GM12878 (cell line): ENCODE measurements at regions not wholly inside any gene's neighbourhood (a gene's known extent, or its start where the extent isn't known, plus 50 kb on each side); places are given as distances from the start of the nearest gene placed in this dataset.

Experiments used
- ATAC-seq: fragments of 200-7000 bp; cut with Tn5 transposase; 3 replicates; pipeline ENCODE4 v1.9.1; 2020; ENCODE audit warnings: mild to moderate bottlenecking, moderate library complexity
- BruUV-seq: library from RNA; stranded (reverse); fragments of 400-500 nt; replicated peaks from 2 replicates; lab custom pipeline; 2021; lab: Mats Ljungman, UMichigan
- CTCF ChIA-PET: fragments of 300-600 bp; sonication (Branson Sonifier 250); formaldehyde crosslinking; extraction: SDS; loops from one replicate; lab custom pipeline; 2021; ENCODE audit warnings: inconsistent platforms; lab: Yijun Ruan, JAX
- POLR2A ChIA-PET: fragments of 350-600 bp; formaldehyde crosslinking; extraction: SDS; loops from one replicate; lab custom pipeline; 2021; ENCODE audit warnings: inconsistent platforms; lab: Charles Lee
- RAD21 ChIA-PET: fragments of 300-600 bp; sonication (Branson Sonifier 250); formaldehyde crosslinking; loops from one replicate; lab custom pipeline; 2023; ENCODE audit warnings: antibody characterized with exemption; ENCODE audit not compliant: unreplicated experiment; lab: Charles Lee
- SMC1A ChIA-PET: fragments of 300-600 bp; sonication (Branson Sonifier 250); formaldehyde crosslinking; loops from one replicate; lab custom pipeline; 2023; ENCODE audit not compliant: unreplicated experiment, uncharacterized antibody; lab: Charles Lee
- DNase-seq: peaks from one replicate; pipeline ENCODE4 v3.0.0-alpha.2; 2011; ENCODE audit warnings: low read depth, low spot score
- FAIRE-seq: peaks from 3 replicates; lab custom pipeline; 2011; peaks lifted over from hg19 to GRCh38; lab: Jason Lieb, UNC
- H2AFZ ChIP-seq: 2 replicates; pipeline ENCODE4 v1.6.0; 2011; ENCODE audit warnings: low read depth, low read length, control low read depth; ENCODE audit not compliant: control insufficient read depth
- H3K27ac ChIP-seq: 2 replicates; pipeline ENCODE4 v1.5.1; 2011; ENCODE audit warnings: control low read depth; ENCODE audit not compliant: control insufficient read depth, insufficient read depth
- H3K27me3 ChIP-seq, 2 experiments: replicated peaks in 1 of 2; 2 replicates each; pipeline versions ENCODE4 v1.6.0 to v1.6.1; 2011; ENCODE audit warnings: low read length in 1 of 2; ENCODE audit not compliant: control insufficient read depth in 2 of 2, insufficient read depth in 2 of 2
- H3K36me3 ChIP-seq, 2 experiments: 2 replicates each; pipeline ENCODE4 v1.5.1; 2011; ENCODE audit warnings: low read length in 1 of 2; ENCODE audit not compliant: control insufficient read depth in 2 of 2, insufficient read depth in 2 of 2
- H3K4me1 ChIP-seq: 2 replicates; pipeline ENCODE4 v1.6.1; 2011; ENCODE audit warnings: mild to moderate bottlenecking, low read length, moderate library complexity, mixed read lengths; ENCODE audit not compliant: control insufficient read depth, insufficient read depth
- H3K4me2 ChIP-seq: 2 replicates; pipeline ENCODE4 v1.6.0; 2011; ENCODE audit warnings: control low read depth; ENCODE audit not compliant: control insufficient read depth, insufficient read depth
- H3K4me3 ChIP-seq: fragments of 200-600 bp; sonication (generic); 2 replicates; pipeline ENCODE4 v1.5.1; 2016
- H3K79me2 ChIP-seq: 2 replicates; pipeline ENCODE4 v1.6.0; 2011; ENCODE audit warnings: low read length; ENCODE audit not compliant: control insufficient read depth, insufficient read depth
- H3K9ac ChIP-seq: 2 replicates; pipeline ENCODE4 v1.8.0; 2011; ENCODE audit warnings: low read length, control low read depth, mixed read lengths; ENCODE audit not compliant: control insufficient read depth, insufficient read depth
- H3K9me3 ChIP-seq: replicated peaks from 3 replicates; pipeline ENCODE4 v1.5.1; 2011; ENCODE audit warnings: mild to moderate bottlenecking, low read length; ENCODE audit not compliant: control insufficient read depth, insufficient read depth
- H4K20me1 ChIP-seq: 2 replicates; pipeline ENCODE4 v1.6.0; 2011; ENCODE audit not compliant: control insufficient read depth, insufficient read depth
- CBX5 ChIP-seq: sonication (generic); IDR thresholded peaks from 2 replicates; pipeline ENCODE4 v1.6.1; 2016; ENCODE audit warnings: low read depth, moderate library complexity, mild to moderate bottlenecking, inconsistent platforms
- CHD1 ChIP-seq: IDR thresholded peaks from 2 replicates; pipeline ENCODE4 v1.6.1; 2012; ENCODE audit warnings: low read depth, low read length, improper control_type of control experiment
- CHD4 ChIP-seq: fragments of 200-600 bp; sonication (generic); IDR thresholded peaks from 2 replicates; pipeline ENCODE4 v1.6.1; 2016; ENCODE audit warnings: mild to moderate bottlenecking
- MTA3 ChIP-seq: IDR thresholded peaks from 2 replicates; pipeline ENCODE4 v1.6.1; 2012; ENCODE audit warnings: low read length, inconsistent platforms, borderline replicate concordance
- SMAD1 ChIP-seq: fragments of 450-650 bp; IDR thresholded peaks from 2 replicates; pipeline ENCODE4 v1.6.1; 2018; ENCODE audit warnings: mild to moderate bottlenecking, low read depth; ENCODE audit not compliant: partially characterized antibody
- SMAD5 ChIP-seq: IDR thresholded peaks from 2 replicates; pipeline ENCODE4 v1.6.1; 2016; ENCODE audit warnings: antibody characterized with exemption, low read depth
- USF1 ChIP-seq: IDR thresholded peaks from 2 replicates; pipeline ENCODE4 v1.6.1; 2011; ENCODE audit warnings: borderline replicate concordance, low read depth, mild to moderate bottlenecking, moderate library complexity, mixed read lengths, low read length; ENCODE audit not compliant: insufficient read depth; ENCODE audit errors: extremely low read length
- WGBS: methylation state at CpG from one replicate; pipeline ENCODE4 v1.1.6; 2016; ENCODE audit warnings: low lambda C conversion rate; ENCODE audit not compliant: insufficient replicate concordance, insufficient coverage; ENCODE audit errors: missing lambda C conversion rate; 5-methylcytosine and 5-hydroxymethylcytosine counted together
- in situ Hi-C: fragments of 300-500 bp; cut with MboI; formaldehyde crosslinking; loops from 9 replicates; pipeline ENCODE4 v1.14.3; 2018; ENCODE audit warnings: mixed read lengths
- intact Hi-C: fragments of 100-400 bp; cut with micrococcal nuclease; formaldehyde crosslinking; loops from one replicate; pipeline ENCODE4 v1.14.2; 2022; ENCODE audit not compliant: unreplicated experiment
- TF ChIP-seq, protein P1 (sequence below): fragments of 450-650 bp; formaldehyde crosslinking; IDR thresholded peaks from 2 replicates; pipeline ENCODE4 v1.5.0; 2022; ENCODE audit warnings: mild to moderate bottlenecking, missing genetic modification characterization

DNA sequence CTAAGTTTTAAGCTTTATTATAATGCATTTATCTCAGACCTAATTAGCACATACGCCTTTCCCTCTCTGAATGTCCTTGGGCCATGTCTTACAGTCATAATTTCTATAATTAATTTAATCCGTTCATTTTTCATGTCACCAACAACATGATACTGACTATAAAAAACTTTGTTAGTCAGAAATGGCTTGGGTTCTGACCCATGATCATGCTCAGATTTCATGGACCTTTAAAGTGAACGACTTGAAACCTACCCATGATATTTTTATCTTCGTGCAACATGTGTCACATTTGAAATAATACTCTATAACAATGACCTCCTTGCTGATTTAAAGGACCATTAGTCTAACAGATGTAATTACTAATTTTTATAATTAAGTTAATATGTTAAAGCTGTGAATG lies 1033.8 kb downstream of the DIPK2A start:
- H3K9ac ChIP-seq = no peak overlapping the region
- TF ChIP-seq SMAD1 = no peak
- no peak for TF ChIP-seq CHD4
- no peak for TF ChIP-seq MTA3
- no peak for TF ChIP-seq CHD1
- TF ChIP-seq, protein P1, sequence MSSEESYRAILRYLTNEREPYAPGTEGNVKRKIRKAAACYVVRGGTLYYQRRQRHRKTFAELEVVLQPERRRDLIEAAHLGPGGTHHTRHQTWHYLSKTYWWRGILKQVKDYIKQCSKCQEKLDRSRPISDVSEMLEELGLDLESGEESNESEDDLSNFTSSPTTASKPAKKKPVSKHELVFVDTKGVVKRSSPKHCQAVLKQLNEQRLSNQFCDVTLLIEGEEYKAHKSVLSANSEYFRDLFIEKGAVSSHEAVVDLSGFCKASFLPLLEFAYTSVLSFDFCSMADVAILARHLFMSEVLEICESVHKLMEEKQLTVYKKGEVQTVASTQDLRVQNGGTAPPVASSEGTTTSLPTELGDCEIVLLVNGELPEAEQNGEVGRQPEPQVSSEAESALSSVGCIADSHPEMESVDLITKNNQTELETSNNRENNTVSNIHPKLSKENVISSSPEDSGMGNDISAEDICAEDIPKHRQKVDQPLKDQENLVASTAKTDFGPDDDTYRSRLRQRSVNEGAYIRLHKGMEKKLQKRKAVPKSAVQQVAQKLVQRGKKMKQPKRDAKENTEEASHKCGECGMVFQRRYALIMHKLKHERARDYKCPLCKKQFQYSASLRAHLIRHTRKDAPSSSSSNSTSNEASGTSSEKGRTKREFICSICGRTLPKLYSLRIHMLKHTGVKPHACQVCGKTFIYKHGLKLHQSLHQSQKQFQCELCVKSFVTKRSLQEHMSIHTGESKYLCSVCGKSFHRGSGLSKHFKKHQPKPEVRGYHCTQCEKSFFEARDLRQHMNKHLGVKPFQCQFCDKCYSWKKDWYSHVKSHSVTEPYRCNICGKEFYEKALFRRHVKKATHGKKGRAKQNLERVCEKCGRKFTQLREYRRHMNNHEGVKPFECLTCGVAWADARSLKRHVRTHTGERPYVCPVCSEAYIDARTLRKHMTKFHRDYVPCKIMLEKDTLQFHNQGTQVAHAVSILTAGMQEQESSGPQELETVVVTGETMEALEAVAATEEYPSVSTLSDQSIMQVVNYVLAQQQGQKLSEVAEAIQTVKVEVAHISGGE (CRISPR knock-in tag) = no peak
- TF ChIP-seq CBX5 = no peak
- TF ChIP-seq USF1 = no peak
- TF ChIP-seq SMAD5 = no peak
- no peaks in the 10 kb centered on the region for H3K27me3 ChIP-seq
- no peak for ATAC-seq
- no peaks in the 10 kb centered on the region for H3K36me3 ChIP-seq
- no peaks in the 10 kb centered on the region for H3K79me2 ChIP-seq
- H4K20me1 ChIP-seq = no peaks in the 10 kb centered on the region
- ChIA-PET CTCF (no interaction called here), SMC1A (no interaction called here), POLR2A (no interaction called here), RAD21 (no interaction called here)
- BruUV-seq = no TSS peak
- no peaks in the 10 kb centered on the region for H3K9me3 ChIP-seq
- H3K4me2 ChIP-seq = no peak overlapping the region
- no peak for DNase-seq
- in situ Hi-C loops (no loop called here), intact Hi-C loops (no loop called here)
- H3K4me3 ChIP-seq = no peak overlapping the region
- FAIRE-seq = no peak
- no peaks in the 10 kb centered on the region for H3K4me1 ChIP-seq
- H3K27ac ChIP-seq = no peak overlapping the region
- WGBS = 2% methylated on average over 4 of the region's 4 CpGs
- no peak overlapping the region for H2AFZ ChIP-seq
